T-helper 1 cell treated with Interleukin-12 subunit alpha and Interleukin-12 subunit beta and Interleukin-4 antibody, amounts not matched to agents 30 μg/mL and 1 μg/mL, for 36 hours (primary cell): ENCODE measurements at regions not wholly inside any gene's neighbourhood (a gene's known extent, or its start where the extent isn't known, plus 50 kb on each side); places are given as distances from the start of the nearest gene placed in this dataset.

Source experiments
- H3K27ac Mint-ChIP-seq: one replicate; pipeline ENCODE4 v1.8.0; 2021; ENCODE audit warnings: mild to moderate bottlenecking, mixed read lengths
- H3K27me3 Mint-ChIP-seq: one replicate; pipeline ENCODE4 v1.8.0; 2021; ENCODE audit warnings: low read depth, mixed read lengths
- H3K36me3 Mint-ChIP-seq: one replicate; pipeline ENCODE4 v1.8.0; 2021; ENCODE audit warnings: low read depth, mixed read lengths
- H3K4me1 Mint-ChIP-seq: one replicate; pipeline ENCODE4 v1.8.0; 2021; ENCODE audit warnings: low read depth, mixed read lengths
- H3K4me3 Mint-ChIP-seq: one replicate; pipeline ENCODE4 v1.8.0; 2021; ENCODE audit warnings: mild to moderate bottlenecking, moderate library complexity, mixed read lengths
- H3K9me3 Mint-ChIP-seq: one replicate; pipeline ENCODE4 v1.8.0; 2021; ENCODE audit warnings: mixed read lengths

GRCh38 chr14:87088588-87088987 is 904.4 kb downstream of the GALC start:
- no peaks in the 10 kb centered on the region for H3K27me3 Mint-ChIP-seq
- no peaks in the 10 kb centered on the region for H3K36me3 Mint-ChIP-seq
- H3K4me1 Mint-ChIP-seq, result no peaks in the 10 kb centered on the region
- peaks cover 11% of the 10 kb centered on the region for H3K9me3 Mint-ChIP-seq
- no peak overlapping the region for H3K4me3 Mint-ChIP-seq
- no peak overlapping the region for H3K27ac Mint-ChIP-seq

- H3K4me3 Mint-ChIP-seq, result no peak overlapping the region
- no peaks in the 10 kb centered on the region for H3K36me3 Mint-ChIP-seq
- peaks cover 15% of the 10 kb centered on the region for H3K9me3 Mint-ChIP-seq
- no peak overlapping the region for H3K27ac Mint-ChIP-seq
- H3K27me3 Mint-ChIP-seq, result no peaks in the 10 kb centered on the region
- no peaks in the 10 kb centered on the region for H3K4me1 Mint-ChIP-seq
These were observed 905.1 kb downstream of the GALC start for GRCh38 chr14:87087881-87088280.

GRCh38 chr14:87084908-87085307 is 908.1 kb downstream of the GALC start:
- H3K27me3 Mint-ChIP-seq, result no peaks in the 10 kb centered on the region
- no peaks in the 10 kb centered on the region for H3K36me3 Mint-ChIP-seq
- H3K27ac Mint-ChIP-seq, result no peak overlapping the region
- H3K9me3 Mint-ChIP-seq, result peaks cover 15% of the 10 kb centered on the region
- no peaks in the 10 kb centered on the region for H3K4me1 Mint-ChIP-seq
- H3K4me3 Mint-ChIP-seq, result no peak overlapping the region

GRCh38 chr14:87082917-87083316 is 910.1 kb downstream of the GALC start:
- Mint-ChIP-seq H3K27me3 (no peaks in the 10 kb centered on the region), H3K9me3 (peaks cover 13% of the 10 kb centered on the region), H3K4me1 (no peaks in the 10 kb centered on the region), H3K36me3 (no peaks in the 10 kb centered on the region), H3K27ac (no peak overlapping the region), H3K4me3 (no peak overlapping the region)

GRCh38 chr14:87081004-87081403 is 912.0 kb downstream of the GALC start:
- no peak overlapping the region for H3K27ac Mint-ChIP-seq
- no peaks in the 10 kb centered on the region for H3K27me3 Mint-ChIP-seq
- no peak overlapping the region for H3K4me3 Mint-ChIP-seq
- peaks cover 13% of the 10 kb centered on the region for H3K9me3 Mint-ChIP-seq
- no peaks in the 10 kb centered on the region for H3K36me3 Mint-ChIP-seq
- H3K4me1 Mint-ChIP-seq, result no peaks in the 10 kb centered on the region

GRCh38 chr14:87080146-87080545 is 912.8 kb downstream of the GALC start:
- no peak overlapping the region for H3K27ac Mint-ChIP-seq

GRCh38 chr14:87079416-87079815 is 913.6 kb downstream of the GALC start:
- no peaks in the 10 kb centered on the region for H3K36me3 Mint-ChIP-seq
- no peak overlapping the region for H3K4me3 Mint-ChIP-seq
- no peaks in the 10 kb centered on the region for H3K4me1 Mint-ChIP-seq
- H3K9me3 Mint-ChIP-seq, result peaks cover 17% of the 10 kb centered on the region
- H3K27ac Mint-ChIP-seq, result no peak overlapping the region
- no peaks in the 10 kb centered on the region for H3K27me3 Mint-ChIP-seq

More at GRCh38 chr14:87080146-87080545, 912.8 kb downstream of the GALC start:
- Mint-ChIP-seq H3K4me1 (no peaks in the 10 kb centered on the region), H3K9me3 (peaks cover 17% of the 10 kb centered on the region), H3K36me3 (no peaks in the 10 kb centered on the region), H3K4me3 (no peak overlapping the region), H3K27me3 (no peaks in the 10 kb centered on the region)

GRCh38 chr14:87076922-87077321 is 916.1 kb downstream of the GALC start:
- Mint-ChIP-seq H3K4me3 (no peak overlapping the region), H3K27ac (no peak overlapping the region), H3K4me1 (no peaks in the 10 kb centered on the region)

GRCh38 chr14:87076146-87076545 is 916.8 kb downstream of the GALC start:
- Mint-ChIP-seq H3K4me3 (no peak overlapping the region), H3K4me1 (no peaks in the 10 kb centered on the region), H3K27me3 (no peaks in the 10 kb centered on the region), H3K9me3 (peaks cover 13% of the 10 kb centered on the region), H3K36me3 (no peaks in the 10 kb centered on the region), H3K27ac (no peak overlapping the region)

More at GRCh38 chr14:87076922-87077321, 916.1 kb downstream of the GALC start:
- Mint-ChIP-seq H3K27me3 (no peaks in the 10 kb centered on the region), H3K36me3 (no peaks in the 10 kb centered on the region), H3K9me3 (peaks cover 8% of the 10 kb centered on the region)

- Mint-ChIP-seq H3K4me1 (no peaks in the 10 kb centered on the region), H3K4me3 (no peak overlapping the region), H3K27me3 (no peaks in the 10 kb centered on the region), H3K9me3 (peaks cover 10% of the 10 kb centered on the region), H3K36me3 (no peaks in the 10 kb centered on the region), H3K27ac (no peak overlapping the region)
These were observed 919.0 kb downstream of the GALC start for GRCh38 chr14:87073880-87074570.

- Mint-ChIP-seq H3K27ac (no peak overlapping the region), H3K4me3 (no peak overlapping the region), H3K36me3 (no peaks in the 10 kb centered on the region), H3K4me1 (no peaks in the 10 kb centered on the region), H3K27me3 (no peaks in the 10 kb centered on the region), H3K9me3 (peaks cover 6% of the 10 kb centered on the region)
These were observed 925.4 kb downstream of the GALC start for GRCh38 chr14:87067591-87067990.

- H3K27me3 Mint-ChIP-seq, result no peaks in the 10 kb centered on the region
- H3K36me3 Mint-ChIP-seq, result no peaks in the 10 kb centered on the region
- H3K9me3 Mint-ChIP-seq, result peaks cover 6% of the 10 kb centered on the region
- H3K4me1 Mint-ChIP-seq, result no peaks in the 10 kb centered on the region
- no peak overlapping the region for H3K27ac Mint-ChIP-seq
- no peak overlapping the region for H3K4me3 Mint-ChIP-seq
These were observed 925.9 kb downstream of the GALC start for GRCh38 chr14:87067061-87067460.

- H3K4me3 Mint-ChIP-seq, result no peak overlapping the region
- no peaks in the 10 kb centered on the region for H3K4me1 Mint-ChIP-seq
- no peaks in the 10 kb centered on the region for H3K36me3 Mint-ChIP-seq
- H3K27me3 Mint-ChIP-seq, result no peaks in the 10 kb centered on the region
- no peak overlapping the region for H3K27ac Mint-ChIP-seq
- H3K9me3 Mint-ChIP-seq, result no peaks in the 10 kb centered on the region
These were observed 926.7 kb downstream of the GALC start for GRCh38 chr14:87066221-87066817.

- no peaks in the 10 kb centered on the region for H3K9me3 Mint-ChIP-seq
- H3K27me3 Mint-ChIP-seq, result no peaks in the 10 kb centered on the region
- no peaks in the 10 kb centered on the region for H3K4me1 Mint-ChIP-seq
- no peaks in the 10 kb centered on the region for H3K36me3 Mint-ChIP-seq
- no peak overlapping the region for H3K4me3 Mint-ChIP-seq
- no peak overlapping the region for H3K27ac Mint-ChIP-seq
These were observed 927.6 kb downstream of the GALC start for GRCh38 chr14:87065366-87065765.

GRCh38 chr14:87063181-87063580 is 929.8 kb downstream of the GALC start:
- no peaks in the 10 kb centered on the region for H3K9me3 Mint-ChIP-seq
- no peaks in the 10 kb centered on the region for H3K36me3 Mint-ChIP-seq
- no peak overlapping the region for H3K27ac Mint-ChIP-seq
- no peaks in the 10 kb centered on the region for H3K4me1 Mint-ChIP-seq
- no peaks in the 10 kb centered on the region for H3K27me3 Mint-ChIP-seq
- H3K4me3 Mint-ChIP-seq, result no peak overlapping the region
